PC-3 (cell line): ENCODE measurements at regions not wholly inside any gene's neighbourhood (a gene's known extent, or its start where the extent isn't known, plus 50 kb on each side); places are given as distances from the start of the nearest gene placed in this dataset.

Source experiments
- ATAC-seq: fragments of 200-7000 bp; cut with Tn5 transposase; 2 replicates; pipeline ENCODE4 v1.9.1; 2020; ENCODE audit warnings: mild to moderate bottlenecking, moderate library complexity
- BruUV-seq: library from RNA; stranded (reverse); fragments of 400-500 nt; replicated peaks from 2 replicates; lab custom pipeline; 2021; lab: Mats Ljungman, UMichigan
- CTCF ChIA-PET: fragments of 300-600 bp; sonication (Branson Sonifier 250); formaldehyde crosslinking; loops from one replicate; lab custom pipeline; 2022; ENCODE audit warnings: antibody characterized with exemption; lab: Charles Lee
- POLR2A ChIA-PET: fragments of 300-600 bp; sonication (Branson Sonifier 250); formaldehyde crosslinking; loops from one replicate; lab custom pipeline; 2022; ENCODE audit warnings: antibody characterized with exemption; ENCODE audit not compliant: unreplicated experiment; lab: Charles Lee
- DNase-seq: peaks from one replicate; pipeline ENCODE4 v3.0.0-alpha.2; 2015
- H2AFZ ChIP-seq: fragments of 300-600 bp; sonication (generic); 2 replicates; pipeline ENCODE4 v1.6.0; 2016; ENCODE audit warnings: antibody characterized with exemption, low read length
- H3F3A ChIP-seq: fragments of 300-600 bp; sonication (generic); one replicate; pipeline ENCODE4 v1.6.0; 2017; ENCODE audit warnings: antibody characterized with exemption, low read length, control low read depth, mild to moderate bottlenecking; ENCODE audit not compliant: unreplicated experiment
- H3K27ac ChIP-seq: fragments of 300-600 bp; sonication (generic); 2 replicates; pipeline ENCODE4 v1.5.1; 2016; ENCODE audit warnings: mild to moderate bottlenecking, low read length
- H3K27me3 ChIP-seq: fragments of 300-600 bp; sonication (generic); 2 replicates; pipeline ENCODE4 v1.6.1; 2016; ENCODE audit warnings: low read length, mixed read lengths
- H3K36me3 ChIP-seq: fragments of 300-600 bp; sonication (generic); 2 replicates; pipeline ENCODE4 v1.6.1; 2016; ENCODE audit warnings: low read depth, mixed run types, low read length, mixed read lengths
- H3K4me1 ChIP-seq: fragments of 300-600 bp; sonication (generic); 2 replicates; pipeline ENCODE4 v1.5.1; 2016; ENCODE audit warnings: low read length; ENCODE audit not compliant: insufficient read depth
- H3K4me2 ChIP-seq: fragments of 300-600 bp; sonication (generic); 2 replicates; pipeline ENCODE4 v1.6.0; 2016; ENCODE audit warnings: low read length
- H3K4me3 ChIP-seq: fragments of 300-600 bp; sonication (generic); 2 replicates; pipeline ENCODE4 v1.5.1; 2016; ENCODE audit warnings: mild to moderate bottlenecking, low read length, mixed read lengths
- H3K79me2 ChIP-seq: fragments of 300-600 bp; sonication (generic); 2 replicates; pipeline ENCODE4 v1.6.1; 2017; ENCODE audit warnings: low read length, mixed read lengths
- H3K9ac ChIP-seq: fragments of 300-600 bp; sonication (generic); 2 replicates; pipeline ENCODE4 v1.6.0; 2016; ENCODE audit warnings: mild to moderate bottlenecking, low read length
- H3K9me2 ChIP-seq: fragments of 300-600 bp; sonication (generic); replicated peaks from 2 replicates; pipeline ENCODE4 v1.6.1; 2016; ENCODE audit warnings: mixed run types, low read length, mixed read lengths
- H3K9me3 ChIP-seq: fragments of 300-600 bp; sonication (generic); 2 replicates; pipeline ENCODE4 v1.6.1; 2016; ENCODE audit warnings: low read length, mixed read lengths
- H4K20me1 ChIP-seq: fragments of 300-600 bp; sonication (generic); 2 replicates; pipeline ENCODE4 v1.6.1; 2016; ENCODE audit warnings: low read length, mixed read lengths
- EZH2 ChIP-seq: fragments of 300-600 bp; sonication (generic); IDR thresholded peaks from one replicate; pipeline ENCODE4 v1.6.1; 2017; ENCODE audit warnings: antibody characterized with exemption, mild to moderate bottlenecking, low read length; ENCODE audit not compliant: unreplicated experiment
- EZH2phosphoT487 ChIP-seq: fragments of 300-600 bp; sonication (generic); IDR thresholded peaks from 2 replicates; pipeline ENCODE4 v1.6.1; 2018; ENCODE audit warnings: mild to moderate bottlenecking, antibody characterized with exemption, low read length, borderline replicate concordance
- intact Hi-C: fragments of 100-400 bp; cut with micrococcal nuclease; formaldehyde crosslinking; loops from 2 replicates; pipeline ENCODE4 v1.9.0; 2023
- TF ChIP-seq, protein P1 (sequence below): fragments of 300-600 bp; sonication (generic); conservative IDR thresholded peaks from 2 replicates; pipeline ENCODE4 v1.5.1; 2017; ENCODE audit warnings: antibody characterized with exemption, low read depth, mild to moderate bottlenecking, low read length

DNA sequence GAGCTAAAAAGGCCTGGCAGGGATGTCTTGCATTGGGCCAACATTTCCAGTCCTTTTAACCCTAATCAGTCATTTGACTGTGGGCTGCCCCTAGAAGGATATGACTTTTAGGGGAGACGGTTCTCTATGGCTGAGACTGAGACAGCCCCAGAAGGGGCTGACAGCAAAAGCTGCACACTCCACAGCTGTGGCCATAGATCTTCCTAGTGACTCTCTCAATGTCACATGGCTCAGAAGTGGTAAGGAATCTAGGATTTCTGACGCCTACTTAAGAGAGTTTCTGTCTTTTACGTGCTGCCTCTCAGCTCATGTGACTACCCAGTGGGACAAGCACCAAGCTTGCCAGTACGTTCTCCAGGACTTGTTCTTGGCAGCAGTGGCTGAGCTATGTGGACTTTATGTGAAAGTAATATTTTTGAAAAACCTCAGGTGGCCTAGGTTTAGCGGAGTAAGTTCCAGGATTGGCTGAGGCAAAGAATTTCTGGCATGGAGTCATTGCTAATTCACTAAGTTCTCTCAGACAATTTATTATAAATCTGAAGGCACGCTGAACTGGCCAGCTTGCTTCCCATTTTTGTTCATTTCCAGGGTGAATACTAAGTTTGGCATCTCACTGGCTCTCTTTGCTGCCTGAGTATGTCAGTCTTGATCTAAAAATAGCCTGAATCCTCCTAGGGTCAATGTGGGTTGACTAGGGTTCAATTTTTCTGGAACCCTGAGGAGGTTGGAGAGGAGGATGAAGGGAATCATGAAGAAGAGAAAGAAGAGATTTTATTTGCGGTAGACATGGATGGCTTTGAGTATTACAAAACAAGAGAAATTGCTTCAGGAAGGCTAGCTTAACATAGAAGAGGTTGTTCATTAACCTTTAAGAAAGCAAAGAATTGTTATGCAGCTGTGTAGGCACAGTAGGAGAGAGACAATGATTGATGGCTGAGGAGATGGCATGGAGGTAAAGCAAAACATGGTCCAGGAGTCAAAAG lies 271.8 kb downstream of the AEBP2 start:
- H4K20me1 ChIP-seq = no peaks in the 10 kb centered on the region
- no peak overlapping the region for H3K27ac ChIP-seq
- H3K36me3 ChIP-seq = no peaks in the 10 kb centered on the region
- DNase-seq (no peak), ATAC-seq (no peak)
- CTCF ChIA-PET = no interaction called here
- no peak overlapping the region for H3K4me2 ChIP-seq
- no peaks in the 10 kb centered on the region for H3K79me2 ChIP-seq
- no peaks in the 10 kb centered on the region for H3F3A ChIP-seq
- no peaks in the 10 kb centered on the region for H3K27me3 ChIP-seq
- no peak overlapping the region for H2AFZ ChIP-seq
- POLR2A ChIA-PET = no interaction called here
- TF ChIP-seq, protein P1, sequence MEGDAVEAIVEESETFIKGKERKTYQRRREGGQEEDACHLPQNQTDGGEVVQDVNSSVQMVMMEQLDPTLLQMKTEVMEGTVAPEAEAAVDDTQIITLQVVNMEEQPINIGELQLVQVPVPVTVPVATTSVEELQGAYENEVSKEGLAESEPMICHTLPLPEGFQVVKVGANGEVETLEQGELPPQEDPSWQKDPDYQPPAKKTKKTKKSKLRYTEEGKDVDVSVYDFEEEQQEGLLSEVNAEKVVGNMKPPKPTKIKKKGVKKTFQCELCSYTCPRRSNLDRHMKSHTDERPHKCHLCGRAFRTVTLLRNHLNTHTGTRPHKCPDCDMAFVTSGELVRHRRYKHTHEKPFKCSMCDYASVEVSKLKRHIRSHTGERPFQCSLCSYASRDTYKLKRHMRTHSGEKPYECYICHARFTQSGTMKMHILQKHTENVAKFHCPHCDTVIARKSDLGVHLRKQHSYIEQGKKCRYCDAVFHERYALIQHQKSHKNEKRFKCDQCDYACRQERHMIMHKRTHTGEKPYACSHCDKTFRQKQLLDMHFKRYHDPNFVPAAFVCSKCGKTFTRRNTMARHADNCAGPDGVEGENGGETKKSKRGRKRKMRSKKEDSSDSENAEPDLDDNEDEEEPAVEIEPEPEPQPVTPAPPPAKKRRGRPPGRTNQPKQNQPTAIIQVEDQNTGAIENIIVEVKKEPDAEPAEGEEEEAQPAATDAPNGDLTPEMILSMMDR = no peak
- TF ChIP-seq EZH2 = no peak
- TF ChIP-seq EZH2phosphoT487 = no peak
- no peaks in the 10 kb centered on the region for H3K9me3 ChIP-seq
- no peak overlapping the region for H3K4me3 ChIP-seq
- no TSS peak for BruUV-seq
- intact Hi-C loops = no loop called here
- no peaks in the 10 kb centered on the region for H3K9me2 ChIP-seq
- 0 out of 2 replicates have a peak, but pooled peaks cover 6% of the 10 kb centered on the region for H3K4me1 ChIP-seq
- no peak overlapping the region for H3K9ac ChIP-seq

DNA sequence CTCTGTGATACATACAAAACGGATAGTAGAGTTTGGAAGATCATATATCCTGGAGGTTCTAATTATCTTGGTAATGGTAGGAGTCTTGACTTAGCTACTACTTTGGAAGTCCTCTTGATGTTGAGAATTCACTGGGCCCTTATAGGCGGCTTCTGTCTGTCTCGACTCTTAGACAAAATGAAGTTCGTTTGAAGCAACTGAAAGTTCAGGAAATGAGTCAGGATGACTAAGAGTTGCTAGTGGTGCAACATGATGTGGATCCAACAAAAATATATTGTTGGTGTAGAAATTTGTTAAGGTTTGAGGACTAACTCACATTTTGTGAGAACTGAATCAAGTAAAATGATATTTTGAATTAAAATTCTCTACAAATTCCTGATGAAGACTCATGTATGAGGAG lies 272.7 kb downstream of the AEBP2 start:
- Histone ChIP-seq H3K36me3 (no peaks in the 10 kb centered on the region), H3K4me1 (0 out of 2 replicates have a peak, but pooled peaks cover 6% of the 10 kb centered on the region), H3K9me3 (no peaks in the 10 kb centered on the region), H3K9me2 (no peaks in the 10 kb centered on the region), H2AFZ (no peak overlapping the region), H4K20me1 (no peaks in the 10 kb centered on the region), H3K27me3 (no peaks in the 10 kb centered on the region), H3K9ac (no peak overlapping the region), H3F3A (no peaks in the 10 kb centered on the region), H3K27ac (0 out of 2 replicates have a peak overlapping the region, but pooled peaks have one; percentile 10), H3K4me2 (no peak overlapping the region), H3K79me2 (no peaks in the 10 kb centered on the region), H3K4me3 (no peak overlapping the region)
- ATAC-seq = no peak
- ChIA-PET POLR2A (no interaction called here), CTCF (no interaction called here)
- TF ChIP-seq EZH2phosphoT487 = no peak
- TF ChIP-seq, protein P1 = no peak
- TF ChIP-seq EZH2 = no peak
- no TSS peak for BruUV-seq
- DNase-seq = peak; percentile 66
- intact Hi-C loops = no loop called here

DNA sequence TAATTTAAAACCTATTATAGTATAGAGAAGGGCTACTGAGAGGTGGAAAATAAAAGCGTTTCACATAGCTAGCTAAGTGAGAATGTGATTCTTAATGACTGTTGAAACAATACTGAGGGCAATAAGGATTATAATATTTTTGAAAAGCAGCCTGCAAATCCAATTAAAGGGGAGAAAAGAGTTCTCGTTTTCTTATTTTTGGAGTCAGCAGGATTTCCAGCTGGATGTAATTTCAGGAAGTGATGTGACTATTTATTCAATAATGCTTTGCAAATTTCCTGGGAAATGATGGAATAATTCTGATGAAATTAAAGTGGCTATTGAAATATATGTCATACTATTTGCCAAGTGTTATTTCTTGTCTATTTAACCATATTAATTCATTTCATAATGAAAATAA lies 279.1 kb downstream of the AEBP2 start:
- no peak overlapping the region for H3K9ac ChIP-seq
- H3K27me3 ChIP-seq = no peaks in the 10 kb centered on the region
- intact Hi-C loops = no loop called here
- no peaks in the 10 kb centered on the region for H3K9me3 ChIP-seq
- ChIA-PET CTCF (no interaction called here), POLR2A (no interaction called here)
- H3K27ac ChIP-seq = no peak overlapping the region
- no peak overlapping the region for H3K4me3 ChIP-seq
- no peaks in the 10 kb centered on the region for H3F3A ChIP-seq
- no peaks in the 10 kb centered on the region for H4K20me1 ChIP-seq
- no peak overlapping the region for H2AFZ ChIP-seq
- no peaks in the 10 kb centered on the region for H3K4me1 ChIP-seq
- H3K36me3 ChIP-seq = no peaks in the 10 kb centered on the region
- H3K4me2 ChIP-seq = no peak overlapping the region
- H3K9me2 ChIP-seq = no peaks in the 10 kb centered on the region
- no peak for ATAC-seq
- BruUV-seq = no TSS peak
- TF ChIP-seq EZH2 (no peak), EZH2phosphoT487 (no peak)
- TF ChIP-seq, protein P1 = no peak
- no peak for DNase-seq
- H3K79me2 ChIP-seq = no peaks in the 10 kb centered on the region
